ENCODE measurements at regions not wholly inside any gene's neighbourhood (a gene's known extent, or its start where the extent isn't known, plus 50 kb on each side); places are given as distances from the start of the nearest gene placed in this dataset.

DNA sequence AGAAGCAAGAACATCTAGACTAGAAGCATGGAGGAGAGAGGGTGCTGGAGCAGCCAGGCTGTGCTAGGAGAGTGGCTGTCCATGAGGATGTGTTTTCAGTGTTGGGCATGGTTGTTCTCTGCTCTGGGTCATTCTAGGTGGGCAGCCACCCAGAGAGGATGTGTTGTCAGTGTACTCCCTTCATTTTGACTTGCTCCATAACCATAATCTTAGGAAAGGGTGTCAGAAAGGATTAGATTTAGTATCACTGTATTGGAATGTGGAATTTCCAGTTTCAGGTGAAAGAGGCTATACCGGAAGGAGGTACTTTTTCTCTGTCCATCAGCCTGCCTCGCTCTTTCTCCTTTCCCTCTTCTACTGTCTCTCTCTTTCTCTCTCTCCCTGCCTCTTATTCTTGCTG is 474.5 kb upstream of the PODXL start:
- Histone ChIP-seq H3K27ac (ENCODE audit: insufficient read depth, low read length, poor library complexity, severe bottlenecking) (no peak overlapping the region), H3K36me3 (ENCODE audit: control insufficient read depth, insufficient read depth, low read length) (no peaks in the 10 kb centered on the region), H3K4me1 (ENCODE audit: control insufficient read depth, insufficient read depth, low read length, poor library complexity, severe bottlenecking) (no peaks in the 10 kb centered on the region), H3K4me3 (ENCODE audit: insufficient read depth, low read depth, low read length, poor library complexity, severe bottlenecking) (no peak overlapping the region), H3K27me3 (replicated peaks; ENCODE audit: control insufficient read depth, insufficient read depth, low read length, poor library complexity, severe bottlenecking) (no peaks in the 10 kb centered on the region), H3K9me3 (ENCODE audit: control insufficient read depth, low read length) (no peaks in the 10 kb centered on the region)
- no peak for DNase-seq

DNA sequence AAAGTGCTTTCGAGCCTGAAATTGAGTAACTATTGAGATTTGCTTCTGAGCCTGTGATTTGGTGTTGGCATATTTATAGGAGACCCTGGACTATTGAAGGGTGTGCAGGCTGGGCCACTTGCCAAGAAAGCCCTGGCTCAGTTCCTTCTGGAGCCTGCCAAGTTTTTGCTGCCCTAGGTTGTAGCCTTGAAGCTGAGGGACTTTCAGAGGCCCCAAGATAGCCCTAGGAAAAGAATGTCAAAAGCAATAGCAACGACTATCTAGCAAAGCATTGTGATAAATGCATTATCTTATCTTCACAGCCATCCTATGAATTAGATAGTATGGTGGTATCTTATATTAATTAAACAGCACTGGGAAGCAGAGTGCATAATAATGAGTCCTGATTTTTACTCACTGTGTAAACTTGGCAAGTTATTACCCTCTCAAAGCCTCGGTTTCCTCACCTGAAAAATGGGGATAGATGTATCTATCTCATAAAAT is 473.7 kb upstream of the PODXL start:
- no peaks in the 10 kb centered on the region for H3K9me3 ChIP-seq (ENCODE audit: control insufficient read depth, low read length)
- no peak for DNase-seq
- H3K36me3 ChIP-seq (ENCODE audit: control insufficient read depth, insufficient read depth, low read length), result no peaks in the 10 kb centered on the region
- H3K4me3 ChIP-seq (ENCODE audit: insufficient read depth, low read depth, low read length, poor library complexity, severe bottlenecking), result no peak overlapping the region
- no peak overlapping the region for H3K27ac ChIP-seq (ENCODE audit: insufficient read depth, low read length, poor library complexity, severe bottlenecking)
- no peaks in the 10 kb centered on the region for H3K27me3 ChIP-seq (replicated peaks; ENCODE audit: control insufficient read depth, insufficient read depth, low read length, poor library complexity, severe bottlenecking)
- H3K4me1 ChIP-seq (ENCODE audit: control insufficient read depth, insufficient read depth, low read length, poor library complexity, severe bottlenecking), result no peaks in the 10 kb centered on the region

- no peaks in the 10 kb centered on the region for H3K9me3 ChIP-seq (ENCODE audit: control insufficient read depth, low read length)
- no peaks in the 10 kb centered on the region for H3K36me3 ChIP-seq (ENCODE audit: control insufficient read depth, insufficient read depth, low read length)
- no peaks in the 10 kb centered on the region for H3K27me3 ChIP-seq (replicated peaks; ENCODE audit: control insufficient read depth, insufficient read depth, low read length, poor library complexity, severe bottlenecking)
- no peaks in the 10 kb centered on the region for H3K4me1 ChIP-seq (ENCODE audit: control insufficient read depth, insufficient read depth, low read length, poor library complexity, severe bottlenecking)
- no peak overlapping the region for H3K27ac ChIP-seq (ENCODE audit: insufficient read depth, low read length, poor library complexity, severe bottlenecking)
- no peak for DNase-seq
- no peak overlapping the region for H3K4me3 ChIP-seq (ENCODE audit: insufficient read depth, low read depth, low read length, poor library complexity, severe bottlenecking)
Measured at GRCh38 chr7:132029369-132030085, 473.1 kb upstream of the PODXL start.

DNA sequence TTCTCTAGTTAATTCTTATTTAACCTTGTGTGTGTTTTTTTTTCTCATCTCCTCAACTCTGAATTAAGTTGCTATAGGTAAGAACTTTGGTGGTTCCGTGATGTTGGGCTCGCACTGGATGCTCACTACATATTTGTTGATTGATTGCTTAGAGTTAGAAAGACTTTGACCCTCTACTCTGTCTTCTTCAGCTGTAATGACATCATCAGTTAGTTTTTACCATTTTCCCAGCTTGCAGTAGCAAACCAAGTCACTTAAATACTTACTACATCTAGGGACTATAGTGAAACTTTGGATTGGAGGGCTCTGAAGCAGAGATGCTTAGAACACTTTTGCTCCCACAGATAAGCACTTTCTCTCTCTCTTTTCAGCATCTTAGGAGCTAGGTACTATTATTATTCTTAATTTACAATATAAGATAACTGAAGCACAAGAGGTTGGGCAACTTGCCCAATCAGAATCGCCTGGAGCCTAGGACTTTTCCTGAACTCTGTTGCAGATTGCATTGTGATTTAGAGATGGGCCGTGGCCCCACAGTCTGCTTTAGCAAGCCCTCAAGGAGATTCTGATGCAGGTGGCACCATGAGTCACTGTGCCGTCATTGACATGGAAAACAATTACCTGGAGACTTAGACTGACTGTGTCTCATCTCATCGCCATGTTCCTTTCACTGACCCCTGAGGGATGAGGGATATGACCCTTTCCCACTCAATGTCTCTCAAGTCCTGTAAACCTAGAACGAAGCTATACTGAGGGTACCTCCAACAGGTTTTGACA is 471.9 kb upstream of the PODXL start:
- Histone ChIP-seq H3K27me3 (replicated peaks; ENCODE audit: control insufficient read depth, insufficient read depth, low read length, poor library complexity, severe bottlenecking) (no peaks in the 10 kb centered on the region), H3K9me3 (ENCODE audit: control insufficient read depth, low read length) (no peaks in the 10 kb centered on the region), H3K27ac (ENCODE audit: insufficient read depth, low read length, poor library complexity, severe bottlenecking) (no peak overlapping the region), H3K4me3 (ENCODE audit: insufficient read depth, low read depth, low read length, poor library complexity, severe bottlenecking) (no peak overlapping the region), H3K4me1 (ENCODE audit: control insufficient read depth, insufficient read depth, low read length, poor library complexity, severe bottlenecking) (no peaks in the 10 kb centered on the region), H3K36me3 (ENCODE audit: control insufficient read depth, insufficient read depth, low read length) (no peaks in the 10 kb centered on the region)
- no peak for DNase-seq

DNA sequence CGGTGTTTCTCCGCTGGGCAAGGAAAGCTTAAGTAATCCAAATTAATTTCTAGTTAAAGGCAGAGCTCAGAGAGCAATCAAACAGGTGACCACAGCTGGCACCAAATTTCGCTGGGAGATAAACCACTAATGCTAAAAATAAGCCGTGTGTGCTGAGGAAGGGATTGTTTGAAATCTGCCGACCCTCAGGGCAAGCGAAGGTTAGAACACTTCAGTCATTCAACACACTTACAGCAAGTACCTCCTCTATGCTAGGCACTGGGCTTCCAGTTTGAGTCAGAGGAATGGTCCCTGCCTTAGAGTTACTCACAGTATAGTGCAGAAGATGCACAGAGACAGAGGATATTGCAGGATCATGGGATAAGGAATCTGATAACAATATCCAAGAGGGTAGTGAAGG is 467.9 kb upstream of the PODXL start:
- no peak overlapping the region for H3K4me3 ChIP-seq (ENCODE audit: insufficient read depth, low read depth, low read length, poor library complexity, severe bottlenecking)

DNA sequence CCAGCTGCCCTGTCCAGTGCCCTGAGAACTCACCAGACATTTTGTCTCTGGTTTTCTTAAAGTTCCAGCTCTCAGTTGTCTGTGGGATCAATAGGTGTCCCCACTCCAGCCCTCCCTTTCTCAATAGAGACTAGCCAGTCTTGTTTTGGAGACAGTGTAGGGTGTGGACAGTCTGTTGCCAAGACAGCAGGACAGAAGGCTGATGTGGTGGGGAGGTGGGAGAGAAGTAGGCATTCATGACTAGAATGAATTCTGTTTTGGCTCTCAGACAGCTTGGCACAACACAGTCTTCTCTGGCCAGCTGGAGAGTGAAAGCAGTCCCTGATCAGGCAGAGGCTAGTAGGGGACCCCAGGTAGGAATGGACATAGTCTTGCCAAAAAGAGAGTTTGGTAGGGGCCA is 467.0 kb upstream of the PODXL start:
- no peak for DNase-seq
- Histone ChIP-seq H3K27ac (ENCODE audit: insufficient read depth, low read length, poor library complexity, severe bottlenecking) (no peak overlapping the region), H3K4me1 (ENCODE audit: control insufficient read depth, insufficient read depth, low read length, poor library complexity, severe bottlenecking) (no peaks in the 10 kb centered on the region), H3K4me3 (ENCODE audit: insufficient read depth, low read depth, low read length, poor library complexity, severe bottlenecking) (no peak overlapping the region), H3K36me3 (ENCODE audit: control insufficient read depth, insufficient read depth, low read length) (no peaks in the 10 kb centered on the region), H3K9me3 (ENCODE audit: control insufficient read depth, low read length) (no peaks in the 10 kb centered on the region), H3K27me3 (replicated peaks; ENCODE audit: control insufficient read depth, insufficient read depth, low read length, poor library complexity, severe bottlenecking) (no peaks in the 10 kb centered on the region)

More for the DNA sequence above, 467.9 kb upstream of the PODXL start:
- no peak for DNase-seq
- Histone ChIP-seq H3K27ac (ENCODE audit: insufficient read depth, low read length, poor library complexity, severe bottlenecking) (no peak overlapping the region), H3K4me1 (ENCODE audit: control insufficient read depth, insufficient read depth, low read length, poor library complexity, severe bottlenecking) (no peaks in the 10 kb centered on the region), H3K36me3 (ENCODE audit: control insufficient read depth, insufficient read depth, low read length) (no peaks in the 10 kb centered on the region), H3K27me3 (replicated peaks; ENCODE audit: control insufficient read depth, insufficient read depth, low read length, poor library complexity, severe bottlenecking) (no peaks in the 10 kb centered on the region), H3K9me3 (ENCODE audit: control insufficient read depth, low read length) (no peaks in the 10 kb centered on the region)

- no peaks in the 10 kb centered on the region for H3K36me3 ChIP-seq (ENCODE audit: control insufficient read depth, insufficient read depth, low read length)
- H3K9me3 ChIP-seq (ENCODE audit: control insufficient read depth, low read length), result no peaks in the 10 kb centered on the region
- H3K27ac ChIP-seq (ENCODE audit: insufficient read depth, low read length, poor library complexity, severe bottlenecking), result no peak overlapping the region
- no peaks in the 10 kb centered on the region for H3K4me1 ChIP-seq (ENCODE audit: control insufficient read depth, insufficient read depth, low read length, poor library complexity, severe bottlenecking)
- DNase-seq, result no peak
- no peaks in the 10 kb centered on the region for H3K27me3 ChIP-seq (replicated peaks; ENCODE audit: control insufficient read depth, insufficient read depth, low read length, poor library complexity, severe bottlenecking)
- H3K4me3 ChIP-seq (ENCODE audit: insufficient read depth, low read depth, low read length, poor library complexity, severe bottlenecking), result no peak overlapping the region
Measured at GRCh38 chr7:132022188-132022587, 465.8 kb upstream of the PODXL start.

- no peaks in the 10 kb centered on the region for H3K27me3 ChIP-seq (replicated peaks; ENCODE audit: control insufficient read depth, insufficient read depth, low read length, poor library complexity, severe bottlenecking)
- no peak for DNase-seq
- no peaks in the 10 kb centered on the region for H3K36me3 ChIP-seq (ENCODE audit: control insufficient read depth, insufficient read depth, low read length)
- no peak overlapping the region for H3K27ac ChIP-seq (ENCODE audit: insufficient read depth, low read length, poor library complexity, severe bottlenecking)
- H3K4me3 ChIP-seq (ENCODE audit: insufficient read depth, low read depth, low read length, poor library complexity, severe bottlenecking), result no peak overlapping the region
- H3K4me1 ChIP-seq (ENCODE audit: control insufficient read depth, insufficient read depth, low read length, poor library complexity, severe bottlenecking), result no peaks in the 10 kb centered on the region
- H3K9me3 ChIP-seq (ENCODE audit: control insufficient read depth, low read length), result no peaks in the 10 kb centered on the region
Measured at GRCh38 chr7:132019703-132020102, 463.3 kb upstream of the PODXL start.

DNA sequence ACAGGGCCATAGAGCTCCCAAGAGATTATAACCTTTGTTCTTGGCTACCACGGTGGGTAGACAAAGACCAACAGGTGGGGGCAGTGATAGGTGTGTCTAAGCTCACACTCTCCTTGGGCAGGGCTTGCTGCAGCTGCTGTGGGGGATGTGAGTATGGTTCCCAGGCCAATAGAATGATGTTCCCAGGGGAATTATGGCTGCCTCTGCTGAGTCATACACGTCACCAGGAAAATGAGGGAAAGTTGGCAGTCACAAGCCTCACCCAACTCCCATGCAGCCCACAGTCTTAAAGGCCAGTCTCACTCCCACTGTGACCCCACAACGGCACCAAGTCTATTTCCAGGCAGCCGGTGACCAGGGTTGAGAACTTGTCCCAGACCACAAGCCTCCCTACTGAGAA is 453.4 kb upstream of the PODXL start:
- no peak overlapping the region for H3K27ac ChIP-seq (ENCODE audit: insufficient read depth, low read length, poor library complexity, severe bottlenecking)
- H3K27me3 ChIP-seq (replicated peaks; ENCODE audit: control insufficient read depth, insufficient read depth, low read length, poor library complexity, severe bottlenecking), result no peaks in the 10 kb centered on the region
- H3K9me3 ChIP-seq (ENCODE audit: control insufficient read depth, low read length), result peaks cover 4% of the 10 kb centered on the region
- DNase-seq, result no peak
- H3K4me1 ChIP-seq (ENCODE audit: control insufficient read depth, insufficient read depth, low read length, poor library complexity, severe bottlenecking), result no peaks in the 10 kb centered on the region
- no peak overlapping the region for H3K4me3 ChIP-seq (ENCODE audit: insufficient read depth, low read depth, low read length, poor library complexity, severe bottlenecking)
- no peaks in the 10 kb centered on the region for H3K36me3 ChIP-seq (ENCODE audit: control insufficient read depth, insufficient read depth, low read length)

GRCh38 chr7:132004529-132004928 is 448.1 kb upstream of the PODXL start:
- no peaks in the 10 kb centered on the region for H3K4me1 ChIP-seq (ENCODE audit: control insufficient read depth, insufficient read depth, low read length, poor library complexity, severe bottlenecking)
- H3K4me3 ChIP-seq (ENCODE audit: insufficient read depth, low read depth, low read length, poor library complexity, severe bottlenecking), result no peak overlapping the region
- peaks cover 4% of the 10 kb centered on the region for H3K9me3 ChIP-seq (ENCODE audit: control insufficient read depth, low read length)
- DNase-seq, result no peak
- H3K27me3 ChIP-seq (replicated peaks; ENCODE audit: control insufficient read depth, insufficient read depth, low read length, poor library complexity, severe bottlenecking), result no peaks in the 10 kb centered on the region
- no peaks in the 10 kb centered on the region for H3K36me3 ChIP-seq (ENCODE audit: control insufficient read depth, insufficient read depth, low read length)
- no peak overlapping the region for H3K27ac ChIP-seq (ENCODE audit: insufficient read depth, low read length, poor library complexity, severe bottlenecking)
